ENCODE measurements at regions not wholly inside any gene's neighbourhood (a gene's known extent, or its start where the extent isn't known, plus 50 kb on each side); places are given as distances from the start of the nearest gene placed in this dataset.
"Not testable (repeated sequence)": the region's sequence is repeated elsewhere in the genome, so short reads cannot be mapped to it uniquely, and the experiment has no call there.

DNA sequence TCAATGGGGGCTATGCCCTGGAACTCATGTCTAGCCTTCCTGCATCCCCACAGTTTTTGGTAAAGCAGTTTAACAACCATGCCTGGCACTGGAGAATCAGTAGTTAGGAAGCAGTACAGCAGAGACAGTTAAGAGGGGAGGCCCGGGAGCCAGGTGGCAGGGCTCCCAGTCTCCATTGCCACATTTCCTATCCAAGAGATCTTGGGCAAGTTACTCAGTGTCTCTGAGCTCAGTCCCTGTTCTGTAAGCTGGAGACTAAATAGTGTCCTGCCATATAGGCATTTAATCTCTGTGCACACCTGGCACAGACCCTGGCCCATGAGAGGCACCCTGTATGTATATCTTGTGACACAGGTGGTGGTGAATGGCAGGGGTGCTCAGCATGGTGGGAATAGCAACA, 156.1 kb upstream of the EOLA2 start:
- Histone ChIP-seq H3K4me3 (ENCODE audit: low read length in 3 of 3) (no peak overlapping the region), H3K36me3 (ENCODE audit: control insufficient read depth in 3 of 3, insufficient read depth in 3 of 3, low read length in 3 of 3) (no peaks in the 10 kb centered on the region), H3K27ac (ENCODE audit: low read depth, low read length) (no peak overlapping the region), H3K9ac (ENCODE audit: low read depth in 1 of 3, low read length in 3 of 3) (no peak overlapping the region), H3K27me3 (ENCODE audit: control insufficient read depth in 3 of 3, insufficient read depth in 3 of 3, low read length in 3 of 3) (no peaks in the 10 kb centered on the region), H3K9me3 (ENCODE audit: control insufficient read depth in 3 of 3, low read length in 3 of 3) (no peaks in the 10 kb centered on the region), H3K4me1 (ENCODE audit: control insufficient read depth in 3 of 3, insufficient read depth in 3 of 3, low read length in 3 of 3) (peaks cover 10 to 13% (median 11%) of the 10 kb centered on the region in 3 donors)

- H3K4me3 ChIP-seq (ENCODE audit: low read length in 3 of 3): no peak overlapping the region
- no peaks in the 10 kb centered on the region for H3K36me3 ChIP-seq (ENCODE audit: control insufficient read depth in 3 of 3, insufficient read depth in 3 of 3, low read length in 3 of 3)
- peaks cover 10 to 13% (median 11%) of the 10 kb centered on the region in 3 donors for H3K4me1 ChIP-seq (ENCODE audit: control insufficient read depth in 3 of 3, insufficient read depth in 3 of 3, low read length in 3 of 3)
- H3K27me3 ChIP-seq (ENCODE audit: control insufficient read depth in 3 of 3, insufficient read depth in 3 of 3, low read length in 3 of 3): no peaks in the 10 kb centered on the region
- H3K9me3 ChIP-seq (ENCODE audit: control insufficient read depth in 3 of 3, low read length in 3 of 3): no peaks in the 10 kb centered on the region
- H3K9ac ChIP-seq (ENCODE audit: low read depth in 1 of 3, low read length in 3 of 3): no peak overlapping the region
- no peak overlapping the region for H3K27ac ChIP-seq (ENCODE audit: low read depth, low read length)
Observed at GRCh38 chrX:150094996-150095395, 156.7 kb upstream of the EOLA2 start.

- H3K9me3 ChIP-seq (ENCODE audit: control insufficient read depth in 3 of 3, low read length in 3 of 3): peaks cover 0 to 10% (median 0%) of the 10 kb centered on the region in 3 donors
- H3K4me3 ChIP-seq (ENCODE audit: low read length in 3 of 3): no peak overlapping the region
- no peaks in the 10 kb centered on the region for H3K27me3 ChIP-seq (ENCODE audit: control insufficient read depth in 3 of 3, insufficient read depth in 3 of 3, low read length in 3 of 3)
- H3K27ac ChIP-seq (ENCODE audit: low read depth, low read length): no peak overlapping the region
- peaks cover 5 to 11% (median 7%) of the 10 kb centered on the region in 3 donors for H3K4me1 ChIP-seq (ENCODE audit: control insufficient read depth in 3 of 3, insufficient read depth in 3 of 3, low read length in 3 of 3)
- no peak overlapping the region for H3K9ac ChIP-seq (ENCODE audit: low read depth in 1 of 3, low read length in 3 of 3)
- no peaks in the 10 kb centered on the region for H3K36me3 ChIP-seq (ENCODE audit: control insufficient read depth in 3 of 3, insufficient read depth in 3 of 3, low read length in 3 of 3)
Observed at GRCh38 chrX:150099316-150099715, 161.0 kb upstream of the EOLA2 start.

- Histone ChIP-seq H3K27me3 (ENCODE audit: control insufficient read depth in 3 of 3, insufficient read depth in 3 of 3, low read length in 3 of 3) (no peaks in the 10 kb centered on the region), H3K4me1 (ENCODE audit: control insufficient read depth in 3 of 3, insufficient read depth in 3 of 3, low read length in 3 of 3) (peaks cover 0 to 3% (median 0%) of the 10 kb centered on the region in 3 donors), H3K9ac (ENCODE audit: low read depth in 1 of 3, low read length in 3 of 3) (no peak overlapping the region), H3K4me3 (ENCODE audit: low read length in 3 of 3) (no peak overlapping the region), H3K27ac (ENCODE audit: low read depth, low read length) (no peak overlapping the region), H3K36me3 (ENCODE audit: control insufficient read depth in 3 of 3, insufficient read depth in 3 of 3, low read length in 3 of 3) (no peaks in the 10 kb centered on the region), H3K9me3 (ENCODE audit: control insufficient read depth in 3 of 3, low read length in 3 of 3) (peaks cover 0 to 10% (median 0%) of the 10 kb centered on the region in 3 donors)
Observed at GRCh38 chrX:150100261-150100660, 162.0 kb upstream of the EOLA2 start.

DNA sequence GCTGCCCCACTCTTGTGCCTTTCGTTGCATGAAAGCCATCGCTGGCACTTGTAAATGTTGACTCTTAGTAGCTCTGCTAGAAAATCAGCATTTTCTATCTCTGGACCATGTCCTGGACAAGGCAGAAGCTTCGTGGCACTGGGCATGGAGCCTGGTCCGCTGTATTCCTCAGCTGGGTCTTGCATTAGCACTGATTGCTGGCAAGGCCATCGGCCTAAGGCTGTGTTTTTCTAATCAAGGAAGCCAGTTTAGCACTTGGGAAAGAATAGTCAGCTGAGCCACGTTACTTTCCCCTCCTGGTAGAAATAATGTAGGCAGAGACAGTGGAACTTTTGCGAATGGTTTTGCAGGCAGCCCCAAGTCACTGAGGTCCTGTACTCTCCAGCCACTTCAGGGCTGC, 180.2 kb upstream of the EOLA2 start:
- Histone ChIP-seq H3K9ac (ENCODE audit: low read depth in 1 of 3, low read length in 3 of 3) (no peak overlapping the region), H3K9me3 (ENCODE audit: control insufficient read depth in 3 of 3, low read length in 3 of 3) (no peaks in the 10 kb centered on the region), H3K27ac (ENCODE audit: low read depth, low read length) (no peak overlapping the region), H3K27me3 (ENCODE audit: control insufficient read depth in 3 of 3, insufficient read depth in 3 of 3, low read length in 3 of 3) (peaks cover 0 to 5% (median 0%) of the 10 kb centered on the region in 3 donors), H3K4me1 (ENCODE audit: control insufficient read depth in 3 of 3, insufficient read depth in 3 of 3, low read length in 3 of 3) (peaks cover 0 to 4% (median 0%) of the 10 kb centered on the region in 3 donors), H3K36me3 (ENCODE audit: control insufficient read depth in 3 of 3, insufficient read depth in 3 of 3, low read length in 3 of 3) (no peaks in the 10 kb centered on the region), H3K4me3 (ENCODE audit: low read length in 3 of 3) (no peak overlapping the region)

GRCh38 chrX:150119323-150119722, 181.0 kb upstream of the EOLA2 start:
- H3K36me3 ChIP-seq (ENCODE audit: control insufficient read depth in 3 of 3, insufficient read depth in 3 of 3, low read length in 3 of 3): no peaks in the 10 kb centered on the region
- H3K27ac ChIP-seq (ENCODE audit: low read depth, low read length): no peak overlapping the region
- peaks cover 0 to 4% (median 0%) of the 10 kb centered on the region in 3 donors for H3K4me1 ChIP-seq (ENCODE audit: control insufficient read depth in 3 of 3, insufficient read depth in 3 of 3, low read length in 3 of 3)
- no peak overlapping the region for H3K4me3 ChIP-seq (ENCODE audit: low read length in 3 of 3)
- H3K9ac ChIP-seq (ENCODE audit: low read depth in 1 of 3, low read length in 3 of 3): no peak overlapping the region
- no peaks in the 10 kb centered on the region for H3K27me3 ChIP-seq (ENCODE audit: control insufficient read depth in 3 of 3, insufficient read depth in 3 of 3, low read length in 3 of 3)
- H3K9me3 ChIP-seq (ENCODE audit: control insufficient read depth in 3 of 3, low read length in 3 of 3): no peaks in the 10 kb centered on the region

DNA sequence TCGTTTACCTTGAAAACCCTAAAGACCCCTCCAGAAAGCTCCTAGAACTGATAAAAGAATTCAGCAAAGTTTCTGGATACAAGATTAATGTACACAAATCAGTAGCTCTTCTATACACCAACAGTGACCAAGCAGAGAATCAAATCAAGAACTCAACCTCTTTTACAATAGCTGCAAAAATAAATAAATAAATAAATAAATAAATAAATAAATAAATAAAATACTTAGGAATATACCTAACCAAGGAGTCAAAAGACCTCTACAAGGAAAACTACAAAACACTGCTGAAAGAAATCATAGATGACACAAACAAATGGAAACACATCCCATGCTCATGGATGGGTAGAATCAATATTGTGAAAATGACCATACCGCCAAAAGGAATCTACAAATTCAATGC, 186.8 kb upstream of the EOLA2 start:
- not testable (repeated sequence) for H3K27me3 ChIP-seq (ENCODE audit: control insufficient read depth in 3 of 3, insufficient read depth in 3 of 3, low read length in 3 of 3)

DNA sequence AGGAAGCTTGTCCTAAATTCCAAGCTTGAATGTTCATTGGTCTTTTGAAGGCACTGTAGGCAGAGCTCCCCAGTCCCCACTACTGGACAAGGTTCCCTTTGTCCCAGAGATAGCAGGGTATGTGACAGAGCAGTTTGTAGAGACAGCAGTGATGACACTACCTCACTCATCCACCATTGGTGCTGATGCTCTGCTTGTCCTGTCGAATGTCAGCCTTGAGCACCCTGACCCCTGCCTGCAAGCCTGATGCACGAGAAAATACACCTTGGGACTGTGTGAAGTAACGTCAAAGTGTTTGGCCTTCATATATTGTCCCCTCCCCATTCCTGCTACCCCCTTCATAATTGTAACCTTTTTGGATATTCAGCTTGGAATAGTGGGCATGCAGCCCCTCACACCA, 188.9 kb upstream of the EOLA2 start:
- Histone ChIP-seq H3K9ac (ENCODE audit: low read depth in 1 of 3, low read length in 3 of 3) (no peak overlapping the region), H3K9me3 (ENCODE audit: control insufficient read depth in 3 of 3, low read length in 3 of 3) (peaks cover 0 to 4% (median 0%) of the 10 kb centered on the region in 3 donors), H3K4me1 (ENCODE audit: control insufficient read depth in 3 of 3, insufficient read depth in 3 of 3, low read length in 3 of 3) (no peaks in the 10 kb centered on the region), H3K27me3 (ENCODE audit: control insufficient read depth in 3 of 3, insufficient read depth in 3 of 3, low read length in 3 of 3) (no peaks in the 10 kb centered on the region), H3K36me3 (ENCODE audit: control insufficient read depth in 3 of 3, insufficient read depth in 3 of 3, low read length in 3 of 3) (no peaks in the 10 kb centered on the region), H3K4me3 (ENCODE audit: low read length in 3 of 3) (no peak overlapping the region), H3K27ac (ENCODE audit: low read depth, low read length) (no peak overlapping the region)

More for the DNA sequence above, 186.8 kb upstream of the EOLA2 start:
- not testable (repeated sequence) for H3K27ac ChIP-seq (ENCODE audit: low read depth, low read length); H3K9me3 ChIP-seq (ENCODE audit: control insufficient read depth in 3 of 3, low read length in 3 of 3); H3K36me3 ChIP-seq (ENCODE audit: control insufficient read depth in 3 of 3, insufficient read depth in 3 of 3, low read length in 3 of 3); H3K4me1 ChIP-seq (ENCODE audit: control insufficient read depth in 3 of 3, insufficient read depth in 3 of 3, low read length in 3 of 3); H3K9ac ChIP-seq (ENCODE audit: low read depth in 1 of 3, low read length in 3 of 3); H3K4me3 ChIP-seq (ENCODE audit: low read length in 3 of 3)

DNA sequence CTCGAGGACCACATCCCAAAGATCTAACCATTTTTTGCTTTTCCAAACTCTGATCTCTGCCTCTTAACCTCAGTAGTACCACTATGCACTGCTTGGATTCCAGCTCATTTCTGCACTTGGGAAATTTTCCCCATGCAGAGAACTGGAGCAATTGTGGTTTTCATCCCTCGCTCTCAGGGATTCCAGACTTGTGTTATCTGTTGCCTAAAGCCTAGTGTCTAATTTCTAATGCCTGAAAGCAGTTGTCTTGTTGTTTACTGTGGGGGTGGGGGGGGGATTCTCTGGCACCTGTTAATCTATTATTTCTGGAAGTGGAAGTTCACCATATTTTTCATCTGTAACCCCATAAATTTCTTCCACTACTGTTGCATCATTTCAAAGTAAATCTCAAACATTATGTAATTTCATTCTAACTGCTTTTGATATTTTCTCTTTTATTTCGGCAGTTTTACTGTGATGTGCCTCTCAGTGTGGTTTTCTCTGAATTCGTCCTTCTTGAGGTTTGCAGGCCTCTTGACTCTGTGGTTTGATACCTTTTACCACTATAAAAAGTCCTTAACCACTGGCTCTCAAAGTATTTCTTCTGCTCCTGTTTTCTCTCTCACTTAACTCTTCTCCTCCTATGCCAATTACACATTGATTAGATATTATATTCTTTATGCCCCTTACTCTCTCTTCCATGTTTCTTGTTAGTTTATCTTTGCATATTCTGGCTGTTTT, 205.6 kb upstream of the EOLA2 start:
- Histone ChIP-seq H3K4me3 (ENCODE audit: low read length in 3 of 3) (no peak overlapping the region), H3K27me3 (ENCODE audit: control insufficient read depth in 3 of 3, insufficient read depth in 3 of 3, low read length in 3 of 3) (no peaks in the 10 kb centered on the region), H3K9ac (ENCODE audit: low read depth in 1 of 3, low read length in 3 of 3) (no peak overlapping the region), H3K27ac (ENCODE audit: low read depth, low read length) (no peak overlapping the region), H3K36me3 (ENCODE audit: control insufficient read depth in 3 of 3, insufficient read depth in 3 of 3, low read length in 3 of 3) (no peaks in the 10 kb centered on the region), H3K9me3 (ENCODE audit: control insufficient read depth in 3 of 3, low read length in 3 of 3) (no peaks in the 10 kb centered on the region), H3K4me1 (ENCODE audit: control insufficient read depth in 3 of 3, insufficient read depth in 3 of 3, low read length in 3 of 3) (peaks cover 3 to 13% (median 5%) of the 10 kb centered on the region in 3 donors)

GRCh38 chrX:150146271-150146896, 208.1 kb upstream of the EOLA2 start:
- Histone ChIP-seq H3K4me3 (ENCODE audit: low read length in 3 of 3) (no peak overlapping the region), H3K36me3 (ENCODE audit: control insufficient read depth in 3 of 3, insufficient read depth in 3 of 3, low read length in 3 of 3) (no peaks in the 10 kb centered on the region), H3K9me3 (ENCODE audit: control insufficient read depth in 3 of 3, low read length in 3 of 3) (no peaks in the 10 kb centered on the region), H3K27ac (ENCODE audit: low read depth, low read length) (peak overlapping the region; percentile 7), H3K27me3 (ENCODE audit: control insufficient read depth in 3 of 3, insufficient read depth in 3 of 3, low read length in 3 of 3) (no peaks in the 10 kb centered on the region), H3K4me1 (ENCODE audit: control insufficient read depth in 3 of 3, insufficient read depth in 3 of 3, low read length in 3 of 3) (peaks cover 8 to 33% (median 12%) of the 10 kb centered on the region in 3 donors), H3K9ac (ENCODE audit: low read depth in 1 of 3, low read length in 3 of 3) (no peak overlapping the region)
